ENCODE measurements at regions not wholly inside any gene's neighbourhood (a gene's known extent, or its start where the extent isn't known, plus 50 kb on each side); places are given as distances from the start of the nearest gene placed in this dataset.

DNA sequence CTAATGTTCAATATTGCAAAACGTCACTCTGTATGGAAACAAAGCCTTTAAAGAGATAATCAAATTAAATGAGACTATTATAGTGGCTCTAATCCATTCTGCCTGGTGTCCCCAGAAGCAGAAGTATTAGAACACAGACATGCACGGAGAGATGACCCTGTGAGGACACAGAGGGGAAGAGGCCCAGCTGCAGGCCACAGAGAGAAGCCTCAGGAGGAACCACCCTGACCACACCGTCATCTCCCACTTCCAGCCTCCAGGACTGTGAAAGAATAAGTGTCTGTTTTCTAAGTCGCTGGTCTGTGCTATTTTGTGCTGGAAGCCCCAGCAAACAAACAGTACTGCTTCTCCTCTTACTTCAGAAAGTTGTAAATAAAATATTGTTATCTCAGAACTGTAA, 283.5 kb upstream of the ADARB2 start:
- DNase-seq (ENCODE audit: low read depth) = no peak

GRCh38 chr10:2019803-2020202, 282.5 kb upstream of the ADARB2 start:
- DNase-seq (ENCODE audit: low read depth) = no peak

DNA sequence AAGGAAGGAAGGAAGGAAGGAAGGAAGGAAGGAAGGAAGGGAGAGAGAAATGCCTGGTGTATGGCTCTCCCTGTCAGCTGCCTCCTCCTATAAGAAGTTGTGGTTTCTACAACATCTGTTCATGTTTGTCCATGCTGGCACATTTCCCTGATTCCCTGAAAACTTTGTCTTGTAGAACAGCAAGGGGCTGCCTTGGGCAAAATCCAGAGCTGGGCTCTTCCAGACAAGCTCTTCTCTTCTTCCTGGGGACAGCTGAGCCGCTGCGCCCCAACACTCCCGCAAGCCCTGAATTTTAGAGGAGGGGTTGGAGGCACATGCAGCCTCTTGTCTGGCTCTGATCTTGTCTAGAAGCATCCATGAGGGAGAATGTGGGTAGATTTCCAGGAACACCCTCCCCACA, 282.0 kb upstream of the ADARB2 start:
- no peak for DNase-seq (ENCODE audit: low read depth)

DNA sequence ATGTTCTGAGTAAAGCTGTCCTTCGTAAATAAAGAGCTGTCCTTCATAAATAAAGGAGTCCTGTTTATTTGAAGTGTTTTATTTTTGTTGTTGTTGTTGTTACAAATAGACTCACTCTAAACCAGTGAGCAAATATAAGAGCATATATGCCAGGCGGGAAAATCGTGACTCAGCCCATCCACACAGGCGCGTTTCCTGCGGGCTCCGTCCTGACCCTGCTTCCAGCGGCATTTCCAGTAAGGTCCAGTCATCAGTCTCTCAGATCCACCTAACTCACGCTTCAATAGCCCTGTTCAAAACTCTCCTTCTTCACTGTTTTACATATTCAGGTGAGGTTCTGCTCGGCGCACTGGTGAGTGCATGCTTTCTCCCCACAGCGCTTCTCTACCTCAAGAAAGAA, 277.2 kb upstream of the ADARB2 start:
- DNase-seq (ENCODE audit: low read depth) = no peak

DNA sequence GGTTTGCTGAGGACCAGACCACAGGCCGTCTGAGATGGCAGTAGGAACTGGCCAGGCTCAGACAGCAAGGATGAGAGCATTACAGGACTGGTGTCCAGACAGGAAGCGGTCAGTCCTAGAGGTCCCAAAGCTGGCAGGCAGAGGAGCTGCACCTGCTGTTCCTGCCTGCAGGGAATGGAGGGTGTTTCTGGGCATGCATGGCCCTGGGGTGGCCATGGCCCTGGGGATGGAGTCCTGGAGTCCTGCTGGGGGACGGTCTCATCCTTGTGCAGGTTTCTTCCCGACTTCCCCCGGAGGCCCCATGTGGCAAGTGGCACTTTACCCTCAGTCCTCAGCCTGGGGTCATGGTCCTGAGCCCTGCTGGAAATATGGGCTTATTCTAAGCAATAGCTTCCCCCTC, 274.9 kb upstream of the ADARB2 start:
- DNase-seq (ENCODE audit: low read depth) = no peak

GRCh38 chr10:2011106-2011716, 273.9 kb upstream of the ADARB2 start:
- no peak for DNase-seq (ENCODE audit: low read depth)

DNA sequence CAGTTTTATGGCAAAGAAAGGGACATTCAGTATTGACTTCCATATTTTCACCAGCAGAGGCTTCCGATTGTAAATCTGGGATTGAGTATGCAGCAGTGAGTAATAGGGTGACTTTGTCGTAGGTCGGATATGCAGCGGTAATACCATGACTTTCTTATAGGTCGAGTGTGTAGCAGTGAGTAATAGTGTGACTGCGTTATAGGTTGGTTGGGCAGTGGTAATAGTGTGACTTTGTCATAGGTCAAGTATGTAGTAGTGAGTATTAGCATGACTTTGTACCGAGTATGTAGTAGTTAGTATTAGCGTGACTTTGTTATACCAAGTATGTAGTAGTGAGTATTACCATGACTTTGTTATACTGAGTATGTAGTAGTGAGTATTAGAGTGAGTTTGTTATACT, 268.2 kb upstream of the ADARB2 start:
- no peak for DNase-seq (ENCODE audit: low read depth)

DNA sequence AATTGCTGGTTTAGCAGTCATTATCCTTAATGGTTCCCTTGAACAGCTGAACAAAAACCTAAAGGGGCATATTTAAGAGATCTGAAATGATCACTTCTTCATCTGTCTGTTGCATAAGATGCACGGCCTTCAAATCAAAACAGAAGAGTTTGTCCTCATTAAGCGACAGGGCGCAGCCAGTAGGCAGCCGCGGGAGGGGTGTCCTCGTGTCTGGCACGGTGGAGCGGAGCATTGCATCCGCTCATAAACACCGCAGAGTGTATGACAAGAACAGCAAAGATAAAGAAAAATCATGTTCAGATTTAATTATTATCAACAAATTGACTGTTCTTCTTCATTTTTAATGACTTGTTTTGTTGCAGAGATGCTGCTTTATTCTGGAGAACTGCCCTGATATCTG, 255.6 kb upstream of the ADARB2 start:
- DNase-seq (ENCODE audit: low read depth) = no peak

GRCh38 chr10:1989090-1989489, 251.8 kb upstream of the ADARB2 start:
- DNase-seq (ENCODE audit: low read depth) = no peak

- no peak for DNase-seq (ENCODE audit: low read depth)
Measured at GRCh38 chr10:1981976-1982375, 244.7 kb upstream of the ADARB2 start.

DNA sequence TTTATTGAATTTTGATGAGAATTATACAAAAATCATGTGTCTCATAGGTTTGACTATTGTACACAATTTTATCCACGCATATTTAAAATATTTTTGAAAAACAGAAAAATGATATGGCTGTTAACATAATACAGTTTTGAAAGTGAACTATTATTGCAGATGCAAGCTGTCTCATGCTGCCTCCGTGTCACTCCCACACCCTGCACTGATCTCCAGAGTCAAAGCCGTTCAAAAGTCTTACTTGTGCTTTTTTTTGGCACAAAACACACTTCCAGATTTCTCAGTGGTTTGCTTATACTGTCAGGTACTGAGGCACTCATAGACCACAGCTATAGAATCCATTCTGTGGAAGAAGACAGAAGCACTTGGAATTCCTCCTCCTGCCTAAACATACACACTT, 243.1 kb upstream of the ADARB2 start:
- DNase-seq (ENCODE audit: low read depth) = no peak

- no peak for DNase-seq (ENCODE audit: low read depth)
Measured at GRCh38 chr10:1978584-1978983, 241.3 kb upstream of the ADARB2 start.

GRCh38 chr10:1977461-1977860, 240.1 kb upstream of the ADARB2 start:
- DNase-seq (ENCODE audit: low read depth) = no peak

DNA sequence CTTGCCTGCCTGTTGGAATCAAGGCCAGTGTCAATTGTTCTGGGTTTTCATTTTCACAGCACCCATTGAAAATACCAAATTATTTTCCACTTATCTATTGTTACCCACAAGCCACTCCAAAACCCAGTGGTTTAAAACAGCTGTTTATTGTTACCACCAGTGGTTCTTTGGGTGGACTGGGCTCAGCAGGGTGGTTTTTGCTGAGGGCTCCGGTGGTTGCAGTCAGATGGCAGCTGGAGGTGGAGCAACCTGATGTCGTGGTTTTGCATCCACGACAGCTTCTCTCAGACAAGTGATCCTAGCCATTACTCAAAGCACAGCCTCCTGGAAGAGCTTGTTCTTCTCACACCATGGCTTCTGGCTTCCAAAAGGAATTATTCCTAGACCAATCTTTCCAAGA, 235.1 kb upstream of the ADARB2 start:
- DNase-seq (ENCODE audit: low read depth) = no peak

DNA sequence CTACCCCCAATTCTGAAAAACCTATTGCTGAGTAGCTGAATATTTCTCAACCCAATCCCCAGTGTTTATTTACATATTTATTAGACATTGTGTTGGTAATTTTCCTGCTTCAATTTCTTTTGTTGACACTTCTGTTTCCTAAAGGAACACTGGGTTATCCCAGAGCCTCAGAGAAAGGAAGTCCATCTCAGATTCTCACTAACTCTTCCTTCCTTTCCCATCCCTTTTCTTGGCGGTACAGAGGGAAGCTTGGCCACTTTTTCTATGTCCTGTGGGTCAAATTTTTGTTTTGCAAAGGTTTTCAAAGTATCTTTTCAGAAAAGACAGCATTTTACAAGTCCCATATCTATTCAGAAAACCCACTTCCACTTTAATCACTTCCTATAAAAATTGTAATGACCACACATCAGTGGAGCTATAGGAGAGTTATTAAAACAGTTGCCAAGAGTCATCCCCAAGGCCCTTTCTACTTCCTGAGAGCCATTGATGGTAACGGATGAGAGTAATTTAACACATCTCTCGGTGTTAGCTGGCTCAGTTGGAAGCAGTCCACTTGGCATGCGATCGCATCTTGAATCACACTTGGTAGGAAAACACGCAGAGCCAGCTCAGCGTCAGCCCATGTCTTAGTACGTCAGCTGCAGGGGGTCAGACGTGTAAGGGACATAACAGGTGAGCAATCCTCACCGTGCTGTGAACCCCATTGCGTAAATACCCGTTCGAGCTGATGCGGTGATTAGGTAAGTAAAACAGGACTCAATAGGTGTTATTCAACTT, 231.1 kb upstream of the ADARB2 start:
- DNase-seq (ENCODE audit: low read depth) = no peak

GRCh38 chr10:1966712-1967376, 229.5 kb upstream of the ADARB2 start:
- no peak for DNase-seq (ENCODE audit: low read depth)

DNA sequence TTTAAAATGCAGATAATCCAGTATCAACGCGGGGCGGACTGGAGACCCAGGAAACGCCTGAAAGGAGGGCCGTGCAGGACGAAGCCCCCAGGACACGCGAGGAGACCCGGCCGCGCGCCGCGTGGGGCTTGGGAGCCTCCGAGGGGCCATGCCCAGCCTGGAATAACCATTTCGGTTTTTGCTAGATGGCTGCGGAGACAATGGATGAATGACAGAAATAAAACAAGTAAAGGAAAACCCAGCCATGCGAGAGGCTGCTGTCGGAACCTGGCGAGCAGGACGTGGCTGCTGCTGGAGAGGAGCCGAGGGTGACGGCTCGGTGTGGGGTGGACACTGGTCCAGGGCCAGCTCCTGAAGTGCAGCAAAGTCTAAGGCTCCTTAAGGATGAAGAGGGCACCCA, 227.2 kb upstream of the ADARB2 start:
- no peak for DNase-seq (ENCODE audit: low read depth)

- DNase-seq (ENCODE audit: low read depth) = no peak
Measured at GRCh38 chr10:1963341-1963740, 226.0 kb upstream of the ADARB2 start.

- no peak for DNase-seq (ENCODE audit: low read depth)
Measured at GRCh38 chr10:1961989-1962388, 224.7 kb upstream of the ADARB2 start.

GRCh38 chr10:1960982-1961381, 223.7 kb upstream of the ADARB2 start:
- no peak for DNase-seq (ENCODE audit: low read depth)

DNA sequence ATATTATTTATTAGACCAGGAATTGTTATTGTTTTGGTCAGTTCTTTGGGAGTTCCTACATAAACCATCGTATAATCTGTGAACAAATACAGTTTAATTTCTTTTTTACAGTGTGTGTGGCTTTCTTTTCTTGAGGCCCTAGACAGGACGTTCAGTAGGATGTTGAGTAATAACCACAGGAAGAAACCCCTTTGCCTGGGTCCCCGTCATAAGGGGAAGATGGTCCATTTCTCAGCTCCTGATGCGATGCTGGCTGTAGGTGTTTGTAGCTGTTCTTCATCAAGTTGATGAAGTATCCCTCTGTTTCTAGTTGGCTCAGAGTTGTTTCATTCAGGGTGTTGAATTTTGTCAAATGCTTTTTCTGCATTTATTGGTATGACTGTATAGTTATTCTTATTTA, 219.7 kb upstream of the ADARB2 start:
- DNase-seq (ENCODE audit: low read depth) = no peak

DNA sequence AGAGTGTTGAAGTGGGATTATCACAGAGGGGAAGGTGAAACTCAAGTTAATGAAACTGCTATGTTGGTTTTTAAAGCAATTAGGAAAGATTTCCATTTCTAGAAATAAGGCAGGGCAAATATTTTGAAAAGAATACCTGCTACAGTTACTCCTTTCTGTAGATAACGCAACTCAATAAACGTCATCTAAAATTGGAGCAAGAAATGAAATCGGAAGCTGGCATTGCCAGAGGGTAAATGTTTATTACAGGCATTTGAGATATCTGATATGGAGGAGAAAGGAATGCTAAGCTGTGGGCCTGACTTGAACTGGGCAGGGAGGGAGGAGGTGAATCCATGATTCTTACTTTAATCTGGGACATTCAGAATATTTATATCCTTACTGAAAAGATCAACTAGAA, 217.0 kb upstream of the ADARB2 start:
- DNase-seq (ENCODE audit: low read depth) = no peak
